HG03571 (cell line): ENCODE measurements at regions not wholly inside any gene's neighbourhood (a gene's known extent, or its start where the extent isn't known, plus 50 kb on each side); places are given as distances from the start of the nearest gene placed in this dataset.
A peak's percentile ranks its signal among the peaks of the same experiment; 100 is the strongest.
"Not testable (repeated sequence)": the region's sequence is repeated elsewhere in the genome, so short reads cannot be mapped to it uniquely, and the experiment has no call there.

Source experiments
- ATAC-seq: cut with Tn5 transposase; IDR thresholded peaks from one replicate; pipeline ENCODE4 v1.9.1; 2021; ENCODE audit not compliant: unreplicated experiment

DNA sequence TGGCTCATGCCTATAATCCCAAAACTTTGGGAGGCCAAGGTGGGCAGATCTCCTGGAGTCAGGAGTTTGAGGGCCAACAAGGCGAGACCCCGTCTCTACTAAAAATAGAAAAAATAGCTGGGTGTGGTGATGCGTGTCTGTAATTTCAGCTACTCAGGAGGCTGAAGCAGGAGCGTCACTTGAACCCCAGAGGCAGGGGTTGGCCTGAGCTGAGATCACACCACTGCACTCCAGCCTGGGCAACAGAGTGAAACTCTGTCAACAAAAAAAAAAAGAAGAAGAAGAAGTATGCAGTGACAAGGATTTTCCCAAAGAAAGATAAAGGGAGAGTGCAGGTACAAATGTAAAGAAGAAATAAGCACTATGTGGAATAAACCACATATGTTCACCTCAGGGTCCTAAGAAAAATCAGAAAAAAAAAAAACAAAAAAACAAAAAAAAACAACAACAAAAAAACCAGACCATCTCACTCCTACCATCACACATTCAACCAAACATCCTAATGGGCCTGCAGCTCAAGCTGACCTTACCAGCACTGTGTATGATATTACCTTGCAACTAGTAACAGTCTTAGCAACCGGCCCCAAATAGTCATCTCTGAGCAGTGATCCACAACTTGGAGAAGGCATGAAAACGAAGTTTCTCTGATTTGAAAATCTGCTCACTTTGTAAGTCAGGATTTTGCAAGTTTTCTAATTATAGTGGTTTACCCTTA, 296.7 kb upstream of the PROK2 start:
- ATAC-seq: no peak

DNA sequence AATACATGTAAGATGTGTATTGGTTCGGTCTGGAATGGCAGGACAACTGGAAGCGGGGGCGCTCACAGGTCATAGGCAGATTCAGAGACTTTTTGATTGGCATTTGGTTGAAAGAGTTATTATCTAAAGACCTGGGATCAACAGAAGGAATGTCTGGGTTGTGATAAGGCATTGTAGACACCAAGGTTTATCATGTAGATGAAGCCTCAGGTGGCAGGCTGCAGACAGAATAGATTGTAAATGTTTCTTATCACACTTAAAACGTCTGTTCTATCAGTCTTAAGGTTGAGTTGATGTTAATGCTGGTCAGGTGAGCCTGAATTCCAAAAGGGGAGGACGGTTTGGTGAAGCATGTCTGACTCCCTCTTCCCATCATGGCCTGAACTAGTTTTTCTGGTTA, 295.9 kb upstream of the PROK2 start:
- no peak for ATAC-seq

DNA sequence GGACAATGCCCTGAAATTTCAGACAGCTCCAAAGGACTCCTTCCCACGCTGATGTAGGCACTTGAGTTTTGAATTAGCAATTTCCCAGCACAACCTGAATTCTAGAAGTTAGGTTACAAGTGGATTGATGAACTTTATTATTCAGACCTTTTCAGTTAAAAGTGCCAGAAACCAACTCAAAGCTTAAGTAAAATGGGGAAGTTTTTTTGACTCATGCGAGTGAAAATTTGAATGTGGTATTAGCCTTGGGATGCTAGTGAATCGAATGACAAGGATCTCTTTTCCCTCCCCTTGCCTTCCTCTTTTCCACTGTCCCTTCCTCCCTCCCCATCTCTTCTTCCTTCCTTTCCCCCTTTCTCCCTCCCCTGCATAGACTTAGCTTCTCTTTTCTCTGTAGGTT, 295.1 kb upstream of the PROK2 start:
- ATAC-seq: no peak

DNA sequence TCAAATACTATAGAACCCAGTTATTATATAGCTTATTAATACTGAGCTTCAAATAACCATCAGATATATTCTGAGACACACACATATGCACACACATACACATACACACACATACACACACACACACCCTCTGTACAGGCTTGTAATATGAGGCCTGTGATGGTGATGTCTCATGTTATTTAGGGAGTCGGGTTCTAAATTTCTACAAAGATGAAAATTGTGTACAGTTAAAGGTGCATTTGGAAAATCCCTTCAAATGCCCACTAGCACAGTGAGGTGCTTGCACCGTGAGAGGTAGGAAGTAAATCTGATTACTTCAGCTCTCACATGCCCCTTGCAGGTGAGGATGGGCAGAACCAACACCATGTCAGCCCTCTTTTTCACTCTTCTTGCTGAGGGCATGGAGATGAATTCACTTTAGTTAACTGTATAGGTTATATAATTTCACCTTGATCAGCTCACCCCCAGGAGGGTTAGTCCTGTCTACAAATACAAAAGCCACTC, 294.5 kb upstream of the PROK2 start:
- ATAC-seq: no peak

DNA sequence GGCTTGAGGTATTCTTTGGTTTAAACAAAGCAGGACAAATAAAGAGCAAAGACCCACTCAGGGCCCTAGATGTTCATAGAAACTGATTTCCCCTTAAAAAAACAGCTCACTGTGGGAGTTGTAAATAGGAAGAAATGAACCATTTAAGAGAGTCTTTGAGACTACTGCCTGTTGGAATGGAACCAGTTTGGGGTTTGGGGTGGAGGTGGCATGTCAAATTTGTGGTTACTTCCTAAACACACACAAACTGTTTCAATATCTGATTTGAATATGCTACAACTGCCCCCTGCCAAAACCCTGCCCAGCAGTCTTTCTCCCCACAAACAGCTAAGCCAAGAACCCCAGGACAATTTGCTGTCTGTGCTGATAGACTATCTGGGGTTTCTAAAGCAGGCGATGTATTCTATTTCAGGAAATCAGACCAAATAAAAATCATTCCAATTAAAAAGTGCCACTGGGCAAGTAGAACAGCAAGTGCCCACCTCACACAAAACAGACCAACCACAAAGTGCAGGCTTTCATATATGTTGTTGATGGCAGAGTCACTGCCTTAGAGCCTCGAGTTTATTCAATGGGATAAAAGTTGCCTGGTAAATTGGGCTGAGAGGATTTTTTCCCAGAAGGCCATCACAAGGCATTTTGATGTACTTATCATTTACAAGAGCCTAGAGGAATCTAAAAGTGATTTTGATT, 293.9 kb upstream of the PROK2 start:
- no peak for ATAC-seq

DNA sequence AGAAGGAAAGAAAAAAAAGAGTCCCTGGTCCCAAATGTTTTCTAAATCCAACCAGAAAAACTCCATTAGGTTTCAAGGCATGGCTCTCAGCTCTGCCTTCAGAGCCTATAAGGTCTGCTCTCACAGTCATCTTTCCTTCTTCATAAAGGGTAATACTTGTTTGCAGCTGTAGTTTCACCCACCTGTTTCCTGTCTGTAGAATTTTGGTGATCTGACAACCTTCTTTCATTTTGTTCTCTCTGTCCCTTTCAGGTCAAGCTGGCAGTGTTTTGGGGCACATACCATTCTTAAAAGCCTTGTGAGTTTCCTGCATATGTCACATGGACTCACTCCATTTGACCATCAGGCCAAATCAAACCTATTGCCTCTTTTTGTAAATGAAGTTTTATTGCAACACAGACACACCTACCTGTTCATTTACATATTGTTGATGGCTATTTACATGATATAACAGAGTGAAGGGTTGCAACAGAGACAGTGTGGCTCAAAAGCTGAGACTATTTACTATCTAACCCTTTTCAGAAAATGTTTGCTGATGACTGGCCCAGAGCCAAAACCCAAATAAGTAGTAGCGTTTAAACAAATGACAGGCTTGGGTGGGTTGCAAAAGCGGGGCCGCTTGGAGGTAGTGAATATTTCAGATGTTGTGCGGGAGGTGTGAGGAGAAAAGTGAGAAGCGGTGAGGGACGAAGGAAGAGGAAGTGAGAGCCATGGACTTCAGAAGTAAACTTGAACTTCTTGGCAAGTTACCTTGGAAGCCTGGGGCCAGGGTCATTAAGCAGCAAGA, 292.7 kb upstream of the PROK2 start:
- ATAC-seq: peak; percentile 31

DNA sequence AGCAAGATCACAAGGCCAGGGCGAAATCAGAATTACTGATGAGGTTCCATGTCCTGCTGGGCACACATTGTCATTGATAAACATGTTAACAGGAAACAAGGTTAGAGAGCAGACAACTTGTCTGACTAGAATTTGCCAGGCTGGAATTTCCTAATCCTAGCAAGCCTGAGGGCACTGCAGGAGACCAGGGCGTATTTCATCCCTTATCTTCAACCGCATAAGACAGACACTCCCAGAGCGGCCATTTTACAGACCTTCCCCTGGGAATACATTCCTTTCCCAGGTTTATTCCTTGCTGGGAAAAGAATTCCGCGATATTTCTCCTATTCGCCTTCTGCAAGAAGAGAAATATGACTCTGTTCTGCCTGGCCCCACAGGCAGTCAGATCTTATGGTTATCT, 290.9 kb upstream of the PROK2 start:
- ATAC-seq: not testable (repeated sequence)

DNA sequence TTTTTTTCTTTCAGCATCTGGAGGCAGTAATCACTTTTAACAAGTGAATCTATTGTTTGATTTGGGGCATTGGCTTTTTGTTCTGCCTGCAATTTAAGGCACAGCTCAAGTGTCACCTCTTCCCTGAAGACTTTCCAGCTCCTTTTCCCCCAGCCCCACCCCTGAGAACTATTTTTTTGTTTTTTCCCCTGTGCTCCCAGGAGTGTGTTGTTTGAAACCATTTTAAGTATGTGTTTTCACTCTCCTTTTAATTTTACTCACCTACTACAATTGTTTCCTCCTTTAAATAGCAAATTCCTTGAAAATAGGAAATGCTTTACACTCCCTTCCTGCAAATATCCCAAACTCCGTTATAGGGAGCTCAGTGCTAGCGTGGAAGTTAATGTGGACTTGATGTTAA, 286.7 kb upstream of the PROK2 start:
- no peak for ATAC-seq

DNA sequence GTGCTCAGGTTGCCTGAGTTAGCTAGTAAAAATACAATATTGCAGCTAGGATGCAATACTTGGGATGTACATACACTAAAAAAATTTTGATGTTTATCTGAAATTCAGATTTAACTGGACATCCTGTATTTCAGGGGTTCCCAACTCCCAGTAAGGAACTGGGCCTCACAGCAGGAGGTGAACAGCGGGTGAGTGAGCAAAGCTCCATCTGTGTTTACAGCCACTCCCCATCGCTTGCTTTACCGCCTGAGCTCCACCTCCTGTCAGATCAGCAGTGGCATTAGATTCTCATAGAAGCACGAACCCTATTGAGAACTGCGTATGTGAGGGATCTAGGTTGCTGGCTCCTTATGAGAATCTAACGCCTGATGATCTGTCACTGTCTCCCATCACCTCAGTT, 285.1 kb upstream of the PROK2 start:
- no peak for ATAC-seq

DNA sequence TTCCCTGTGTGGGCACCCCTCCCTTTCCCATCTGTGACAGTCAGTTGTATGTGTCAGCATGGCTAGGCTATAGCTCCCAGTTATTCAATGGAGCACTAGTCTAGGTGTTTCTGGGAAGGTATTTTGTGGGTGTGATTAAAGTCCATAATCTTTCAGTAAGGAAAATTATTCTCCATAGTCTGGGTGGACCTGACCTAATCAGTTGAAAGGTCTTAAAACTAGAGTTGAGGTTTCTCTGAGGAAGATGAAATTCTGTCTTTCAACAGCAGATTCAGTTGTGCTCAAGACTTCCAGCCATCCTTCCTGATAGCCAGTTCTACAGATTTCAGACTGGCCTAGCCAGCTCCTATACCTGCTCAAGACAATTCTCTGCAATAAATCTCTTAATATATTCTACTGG, 284.6 kb upstream of the PROK2 start:
- ATAC-seq: no peak

DNA sequence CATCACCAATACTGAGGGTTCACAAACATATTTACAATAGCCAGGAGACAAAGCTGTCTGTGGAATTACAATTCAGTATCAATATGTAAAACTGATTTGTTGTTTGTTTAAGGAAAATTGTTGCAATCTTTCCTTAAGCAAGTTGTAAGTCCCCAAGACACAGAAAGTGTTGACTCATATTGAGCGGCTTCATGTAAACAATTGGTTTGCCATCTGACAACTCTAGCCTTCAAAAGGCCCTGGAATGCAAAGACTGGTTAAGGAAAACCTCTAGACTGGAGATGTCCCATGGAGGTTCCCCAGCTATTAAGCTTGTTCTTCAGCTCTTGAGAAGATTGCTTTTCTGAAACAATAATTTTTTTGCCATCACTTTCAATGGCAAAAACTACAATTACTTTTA, 283.7 kb upstream of the PROK2 start:
- ATAC-seq: no peak

DNA sequence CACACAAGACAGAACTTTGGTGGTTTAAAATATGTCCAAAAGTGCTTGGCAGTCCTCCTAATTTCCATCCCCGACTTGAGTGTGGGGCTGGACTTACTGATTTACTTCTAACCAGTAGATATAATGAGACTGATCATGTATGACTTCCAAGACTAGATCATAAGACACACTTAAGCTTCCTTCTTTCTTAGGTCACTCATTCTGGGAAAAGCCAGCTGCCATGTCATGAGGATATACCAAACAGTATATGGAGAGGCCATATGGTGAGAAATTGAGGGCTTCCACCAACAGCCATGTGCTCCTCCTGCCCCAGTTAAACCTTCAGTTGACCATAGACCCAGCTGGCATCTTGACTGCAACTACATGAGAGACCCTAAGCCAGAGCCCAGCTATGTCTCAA, 282.8 kb upstream of the PROK2 start:
- ATAC-seq: no peak

DNA sequence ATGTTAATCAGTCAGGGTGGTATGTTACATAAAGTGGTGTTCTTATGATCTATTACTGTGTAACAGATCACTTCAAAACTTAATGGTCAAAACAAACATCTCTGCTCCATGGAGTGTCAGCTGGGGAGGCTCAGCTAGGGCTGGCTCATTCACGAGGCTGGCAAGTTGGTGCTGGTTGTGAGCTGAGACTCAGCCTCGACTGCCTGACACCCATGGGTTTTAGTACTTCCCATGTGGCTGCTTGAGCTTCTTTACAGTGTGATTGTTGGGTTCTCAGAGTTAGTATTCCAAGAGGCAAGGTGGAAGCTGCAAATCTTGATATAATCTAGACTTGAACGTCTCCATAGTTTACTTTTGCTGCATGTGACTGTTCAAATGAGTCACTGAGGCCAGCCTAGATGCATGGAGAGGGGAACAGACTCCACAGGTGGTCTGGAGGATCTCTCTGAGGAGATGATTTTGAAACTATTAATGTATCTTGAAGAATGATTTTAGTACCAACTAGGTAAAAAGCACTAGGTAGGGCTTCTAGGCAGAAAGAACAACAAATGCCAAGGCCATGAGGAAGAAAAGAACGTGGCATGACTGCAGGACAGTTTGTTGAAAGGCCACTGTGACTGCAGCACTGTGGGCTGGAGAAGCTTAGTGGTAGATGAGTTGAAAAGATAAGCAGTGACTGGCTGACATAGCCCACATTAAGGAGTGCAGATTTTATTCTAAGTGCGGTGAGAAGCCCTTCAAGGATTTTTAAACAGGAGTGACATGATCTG, 281.1 kb upstream of the PROK2 start:
- no peak for ATAC-seq

DNA sequence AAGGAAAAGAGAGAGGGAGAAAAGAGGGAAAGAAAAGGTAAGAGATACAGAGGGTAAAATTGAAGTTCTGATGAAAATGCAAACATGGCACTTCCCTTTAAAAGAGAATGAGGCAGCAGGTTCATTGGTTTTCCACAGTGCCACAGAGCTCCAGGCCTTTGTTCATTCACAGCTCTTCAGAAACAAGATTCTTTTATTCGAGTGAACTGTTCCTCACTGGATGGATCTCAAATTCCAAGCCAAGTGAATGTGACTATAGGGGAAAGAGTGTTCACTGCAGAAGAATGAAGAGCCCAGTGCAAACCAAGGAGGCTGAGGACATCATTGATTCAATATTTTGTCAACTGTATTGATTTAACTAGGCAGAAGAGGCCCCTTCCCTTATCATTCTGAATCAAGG, 280.3 kb upstream of the PROK2 start:
- no peak for ATAC-seq

DNA sequence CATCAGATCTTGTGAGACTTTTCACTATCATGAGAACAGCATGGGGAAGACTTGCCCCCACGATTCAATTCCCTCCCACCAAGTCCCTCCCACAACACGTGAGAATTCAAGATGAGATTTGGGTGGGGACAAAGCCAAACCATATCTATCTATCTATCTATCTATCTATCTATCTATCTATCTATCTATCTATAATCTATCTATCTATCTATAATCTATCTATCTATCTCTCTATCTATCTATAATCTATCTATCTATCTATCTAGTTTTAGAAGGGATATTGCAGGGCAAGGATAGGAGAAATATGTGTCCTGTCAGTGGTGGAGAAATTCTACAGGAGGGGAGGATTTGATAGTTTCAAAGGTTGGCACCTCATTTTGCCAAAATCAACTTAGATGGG, 279.8 kb upstream of the PROK2 start:
- ATAC-seq: not testable (repeated sequence)

DNA sequence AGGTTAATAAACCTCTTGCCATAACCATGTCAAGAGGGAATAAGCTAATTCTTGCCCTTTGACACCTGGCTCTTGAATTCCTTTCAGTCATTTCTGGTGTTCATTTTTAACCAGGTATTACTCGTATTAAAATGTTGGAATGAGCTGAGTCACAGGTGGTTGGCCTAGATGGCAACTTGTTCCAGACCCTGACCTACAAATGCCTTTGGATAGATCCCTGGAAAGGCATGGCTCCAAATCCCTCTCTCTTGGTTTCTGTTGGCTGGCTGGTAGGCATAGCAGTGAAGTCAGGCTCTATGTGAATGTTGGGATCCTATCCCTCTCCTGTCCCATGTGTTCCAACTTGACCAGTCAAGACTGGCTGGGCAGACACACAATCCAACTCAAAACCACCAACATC, 277.1 kb upstream of the PROK2 start:
- ATAC-seq: no peak

DNA sequence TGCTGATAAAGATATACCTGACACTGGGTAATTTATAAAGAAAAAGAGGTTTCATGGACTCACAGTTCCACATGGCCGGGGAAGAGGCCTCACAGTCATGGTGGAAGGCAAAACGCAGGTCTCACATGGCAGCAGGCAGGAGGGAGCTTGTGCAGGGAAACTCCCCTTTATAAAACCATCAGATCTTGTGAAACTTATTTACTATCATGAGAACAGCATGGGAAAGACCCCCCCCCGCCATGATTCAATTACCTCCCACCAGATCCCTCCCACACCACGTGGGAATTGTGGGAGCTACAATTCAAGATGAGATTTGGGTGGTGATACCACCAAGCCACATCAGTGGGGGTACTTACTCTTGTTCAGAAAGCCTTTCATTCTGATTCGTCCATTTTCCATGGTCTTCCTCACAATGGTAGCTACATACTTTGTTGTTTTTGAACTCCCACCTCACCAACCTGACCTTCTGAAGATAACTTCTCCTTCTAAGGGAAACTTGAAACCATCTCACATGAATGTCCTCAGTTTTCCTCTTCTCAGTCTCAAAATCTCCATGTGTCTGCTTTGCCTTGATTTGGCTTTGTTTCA, 275.6 kb upstream of the PROK2 start:
- ATAC-seq: no peak

DNA sequence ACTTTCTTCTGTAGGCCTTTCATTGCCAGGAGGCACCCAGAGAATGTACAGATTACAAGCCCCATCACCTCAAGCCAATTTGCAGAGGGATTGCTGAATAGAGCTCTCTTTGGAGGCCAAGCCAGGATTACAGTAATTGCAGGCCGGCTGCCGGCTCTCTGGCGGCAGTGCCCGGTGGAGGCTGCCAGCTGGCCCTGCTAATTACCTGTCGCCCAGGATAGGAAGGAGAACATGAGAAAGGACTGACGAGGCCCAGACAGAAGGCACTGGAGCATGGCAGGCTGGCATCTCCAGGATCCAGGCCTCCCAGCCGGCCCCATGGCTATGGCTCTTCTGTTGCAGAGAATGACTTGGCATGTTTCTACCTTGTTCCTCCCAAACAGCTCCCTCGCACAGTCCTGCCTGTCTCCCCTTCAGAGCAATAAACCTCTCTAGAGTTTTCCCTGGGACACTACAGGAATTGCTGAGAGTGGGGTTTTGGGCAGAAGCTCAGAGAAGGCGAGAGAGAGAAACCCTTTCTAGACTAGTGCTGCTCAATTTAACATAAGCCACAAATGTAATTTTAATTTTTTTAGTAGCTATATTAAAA, 273.6 kb upstream of the PROK2 start:
- ATAC-seq: no peak

DNA sequence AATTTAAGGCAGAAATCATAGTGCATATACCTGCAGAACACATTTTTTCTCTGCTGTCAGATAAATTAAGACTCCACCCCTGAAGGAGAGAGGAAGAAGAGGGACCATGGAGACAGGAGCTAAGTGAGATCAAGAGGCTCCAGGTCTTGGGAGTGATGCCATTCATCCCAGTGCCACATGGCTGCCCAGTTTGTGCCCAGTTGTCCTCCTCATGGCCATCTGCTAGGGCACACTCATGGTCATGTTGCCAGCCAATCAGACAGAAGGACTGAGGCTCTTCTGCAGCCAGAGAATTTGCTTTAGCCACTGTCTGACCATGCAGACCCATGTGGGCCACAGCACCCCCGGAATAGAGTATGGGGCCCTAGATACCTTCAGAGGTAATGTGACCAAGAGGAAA, 270.5 kb upstream of the PROK2 start:
- ATAC-seq: no peak

DNA sequence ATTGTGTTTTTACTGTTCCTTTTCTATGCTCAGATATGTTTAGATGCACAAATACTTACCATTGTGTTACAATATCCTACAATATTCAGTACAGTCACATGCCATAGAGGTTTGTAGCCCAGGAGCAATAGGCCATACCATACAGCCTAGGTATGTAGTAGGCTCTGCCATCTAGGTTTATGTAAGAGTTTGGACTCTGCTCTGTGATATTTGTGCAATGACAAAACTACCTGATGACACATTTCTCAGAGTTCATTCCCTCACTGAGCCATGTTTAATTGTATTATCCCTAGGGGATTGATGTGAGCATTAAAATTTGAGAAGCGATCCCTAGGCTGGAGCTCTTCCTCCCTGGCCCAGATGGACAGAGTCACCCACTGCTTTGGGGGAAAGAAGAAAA, 270.0 kb upstream of the PROK2 start:
- ATAC-seq: no peak
